Glutamatergic neuron (in vitro differentiated cells): ENCODE measurements at regions not wholly inside any gene's neighbourhood (a gene's known extent, or its start where the extent isn't known, plus 50 kb on each side); places are given as distances from the start of the nearest gene placed in this dataset.
A peak's percentile ranks its signal among the peaks of the same experiment; 100 is the strongest.

ENCODE experiments used
- DNase-seq: peaks from one replicate; pipeline ENCODE4 v3.0.0; 2022
- H3K27ac Mint-ChIP-seq: one replicate; pipeline ENCODE4 v1.8.0; 2020; ENCODE audit warnings: mild to moderate bottlenecking, mixed read lengths, inconsistent platforms; ENCODE audit not compliant: unreplicated experiment
- H3K27me3 Mint-ChIP-seq: one replicate; pipeline ENCODE4 v1.8.0; 2020; ENCODE audit warnings: mild to moderate bottlenecking, moderate library complexity, mixed read lengths, inconsistent platforms; ENCODE audit not compliant: unreplicated experiment
- H3K36me3 Mint-ChIP-seq: one replicate; pipeline ENCODE4 v1.8.0; 2020; ENCODE audit warnings: mild to moderate bottlenecking, mixed read lengths, inconsistent platforms; ENCODE audit not compliant: unreplicated experiment
- H3K4me1 Mint-ChIP-seq: one replicate; pipeline ENCODE4 v1.8.0; 2020; ENCODE audit warnings: mild to moderate bottlenecking, low read depth, mixed read lengths, inconsistent platforms; ENCODE audit not compliant: unreplicated experiment
- H3K4me3 Mint-ChIP-seq: one replicate; pipeline ENCODE4 v1.8.0; 2020; ENCODE audit warnings: mild to moderate bottlenecking, mixed read lengths, inconsistent platforms; ENCODE audit not compliant: unreplicated experiment
- H3K9me3 Mint-ChIP-seq: one replicate; pipeline ENCODE4 v1.8.0; 2020; ENCODE audit warnings: mild to moderate bottlenecking, moderate library complexity, mixed read lengths, inconsistent platforms; ENCODE audit not compliant: unreplicated experiment
- CTCF ChIP-seq: fragments of 200-600 bp; sonication (generic); IDR thresholded peaks from one replicate; pipeline ENCODE4 v1.5.0; 2021; ENCODE audit not compliant: partially characterized antibody, unreplicated experiment

GRCh38 chr5:5370059-5370774 lies 52.3 kb upstream of the ICE1 start:
- H3K9me3 Mint-ChIP-seq = peaks cover 5% of the 10 kb centered on the region
- peaks cover 5% of the 10 kb centered on the region for H3K27me3 Mint-ChIP-seq
- DNase-seq = no peak
- no peaks in the 10 kb centered on the region for H3K36me3 Mint-ChIP-seq
- TF ChIP-seq CTCF = no peak
- H3K4me3 Mint-ChIP-seq = no peak overlapping the region
- peaks cover 20% of the 10 kb centered on the region for H3K4me1 Mint-ChIP-seq
- H3K27ac Mint-ChIP-seq = no peak overlapping the region

- H3K4me1 Mint-ChIP-seq = peaks cover 22% of the 10 kb centered on the region
- peaks cover 5% of the 10 kb centered on the region for H3K9me3 Mint-ChIP-seq
- TF ChIP-seq CTCF = no peak
- H3K27ac Mint-ChIP-seq = no peak overlapping the region
- H3K27me3 Mint-ChIP-seq = peaks cover 5% of the 10 kb centered on the region
- no peaks in the 10 kb centered on the region for H3K36me3 Mint-ChIP-seq
- no peak overlapping the region for H3K4me3 Mint-ChIP-seq
- DNase-seq = no peak
Observed at GRCh38 chr5:5371005-5371404, 51.5 kb upstream of the ICE1 start.

GRCh38 chr5:5371957-5372356 lies 50.5 kb upstream of the ICE1 start:
- no peak for TF ChIP-seq CTCF
- H3K27me3 Mint-ChIP-seq = peaks cover 5% of the 10 kb centered on the region
- no peak for DNase-seq
- H3K9me3 Mint-ChIP-seq = peaks cover 5% of the 10 kb centered on the region
- peaks cover 22% of the 10 kb centered on the region for H3K4me1 Mint-ChIP-seq
- no peak overlapping the region for H3K4me3 Mint-ChIP-seq
- no peaks in the 10 kb centered on the region for H3K36me3 Mint-ChIP-seq
- H3K27ac Mint-ChIP-seq = no peak overlapping the region

- Mint-ChIP-seq H3K27ac (peak overlapping the region; percentile 45), H3K27me3 (peaks cover 5% of the 10 kb centered on the region), H3K4me1 (peaks cover 22% of the 10 kb centered on the region), H3K4me3 (no peak overlapping the region), H3K9me3 (peaks cover 6% of the 10 kb centered on the region), H3K36me3 (no peaks in the 10 kb centered on the region)
- DNase-seq = no peak
- TF ChIP-seq CTCF = no peak
Observed at GRCh38 chr5:5372511-5372910, 50.0 kb upstream of the ICE1 start.
